Small intestine (tissue), 7 donors: ENCODE measurements at regions not wholly inside any gene's neighbourhood (a gene's known extent, or its start where the extent isn't known, plus 50 kb on each side); places are given as distances from the start of the nearest gene placed in this dataset.

Experiments
- DNase-seq, 2 donors: peaks; one replicate each; pipeline versions ENCODE4 v3.0.0 to v3.0.0-alpha.2; 2013
- FAIRE-seq: peaks from 2 replicates; lab custom pipeline; 2012; peaks lifted over from hg19 to GRCh38; lab: Jason Lieb, UNC
- H3K27ac ChIP-seq, 3 donors: one replicate each; pipeline ENCODE4 v1.5.1; 2013; ENCODE audit warnings: low read length in 2 of 3, mild to moderate bottlenecking in 2 of 3, control low read depth in 1 of 3, inconsistent platforms in 1 of 3, low read depth in 1 of 3, moderate library complexity in 1 of 3
- H3K27me3 ChIP-seq, 3 donors: one replicate each; pipeline ENCODE4 v1.6.1; 2013; ENCODE audit warnings: low read length in 3 of 3, inconsistent platforms in 1 of 3; ENCODE audit not compliant: control insufficient read depth in 3 of 3, insufficient read depth in 3 of 3
- H3K36me3 ChIP-seq, 3 donors: one replicate each; pipeline ENCODE4 v1.6.1; 2013; ENCODE audit warnings: low read length in 3 of 3, inconsistent platforms in 1 of 3, low read depth in 1 of 3, mild to moderate bottlenecking in 1 of 3, moderate library complexity in 1 of 3; ENCODE audit not compliant: control insufficient read depth in 3 of 3, insufficient read depth in 2 of 3
- H3K4me1 ChIP-seq, 3 donors: one replicate each; pipeline ENCODE4 v1.6.1; 2013; ENCODE audit warnings: low read length in 2 of 3, inconsistent platforms in 1 of 3, low read depth in 1 of 3, mild to moderate bottlenecking in 1 of 3, moderate library complexity in 1 of 3; ENCODE audit not compliant: control insufficient read depth in 3 of 3, insufficient read depth in 2 of 3
- H3K4me3 ChIP-seq, 3 donors: one replicate each; pipeline ENCODE4 v1.5.1; 2013; ENCODE audit warnings: low read length in 3 of 3, control low read depth in 1 of 3, inconsistent platforms in 1 of 3, low read depth in 1 of 3, mild to moderate bottlenecking in 1 of 3, moderate library complexity in 1 of 3
- H3K9me3 ChIP-seq, 2 donors: one replicate each; pipeline ENCODE4 v1.6.1; 2013; ENCODE audit warnings: low read depth in 1 of 2, low read length in 1 of 2; ENCODE audit not compliant: control insufficient read depth in 2 of 2, insufficient read depth in 1 of 2
- WGBS, 3 donors: extraction: QIAGEN DNeasy Blood & Tissue Kit; methylation state at CpG; one replicate each; pipeline ENCODE4 v1.1.7; 2013; 5-methylcytosine and 5-hydroxymethylcytosine counted together
- donor health status: healthy with polysubstance abuse.
- donor health status: control.
- donor health status: control.
- donor health status: Bipolar disorder and iron deficiency.
- donor health status: healthy.

GRCh38 chr9:84137968-84138367 lies 157.4 kb downstream of the RMI1 start:
- 13 to 71% (median 44%) methylated on average over 2 of the region's 2 CpGs for WGBS, 3 donors

GRCh38 chr9:84138541-84138940 lies 157.9 kb downstream of the RMI1 start:
- no peak overlapping the region for H3K4me3 ChIP-seq
- no peaks in the 10 kb centered on the region for H3K36me3 ChIP-seq
- H3K9me3 ChIP-seq: no peaks in the 10 kb centered on the region
- peaks cover 5 to 9% (median 5%) of the 10 kb centered on the region in 3 donors for H3K4me1 ChIP-seq
- FAIRE-seq: no peak
- WGBS, 3 donors: 69 to 83% (median 74%) methylated on average over 4 of the region's 4 CpGs
- no peak overlapping the region for H3K27ac ChIP-seq
- peaks cover 0 to 25% (median 6%) of the 10 kb centered on the region in 3 donors for H3K27me3 ChIP-seq
- no peak for DNase-seq

More at GRCh38 chr9:84137968-84138367, 157.4 kb downstream of the RMI1 start:
- DNase-seq (peak; percentile 62 to 87), FAIRE-seq (no peak)
- Histone ChIP-seq H3K4me3 (no peak overlapping the region), H3K27me3 (peaks cover 0 to 21% (median 6%) of the 10 kb centered on the region in 3 donors), H3K9me3 (no peaks in the 10 kb centered on the region), H3K27ac (no peak overlapping the region), H3K36me3 (no peaks in the 10 kb centered on the region), H3K4me1 (peaks cover 5 to 9% (median 5%) of the 10 kb centered on the region in 3 donors)

- FAIRE-seq (no peak), DNase-seq (peak; percentile 31 to 89)
- no peak overlapping the region for H3K4me3 ChIP-seq
- peak overlapping the region in 1 of 3 donors; percentile 28 for H3K27ac ChIP-seq
- no peaks in the 10 kb centered on the region for H3K9me3 ChIP-seq
- H3K27me3 ChIP-seq: peaks cover 0 to 29% (median 6%) of the 10 kb centered on the region in 3 donors
- WGBS, 3 donors: 7 to 40% (median 27%) methylated on average over 11 of the region's 11 CpGs
- peaks cover 5 to 9% (median 5%) of the 10 kb centered on the region in 3 donors for H3K4me1 ChIP-seq
- H3K36me3 ChIP-seq: no peaks in the 10 kb centered on the region
Observed at GRCh38 chr9:84139296-84140070, 158.9 kb downstream of the RMI1 start.

- DNase-seq (peak; percentile 70), FAIRE-seq (no peak)
- H3K36me3 ChIP-seq: no peaks in the 10 kb centered on the region
- H3K9me3 ChIP-seq: no peaks in the 10 kb centered on the region
- WGBS, 3 donors: 1 to 7% (median 3%) methylated on average over 35 to 41 of the region's 41 CpGs
- H3K27me3 ChIP-seq: peaks cover 0 to 29% (median 6%) of the 10 kb centered on the region in 3 donors
- H3K4me1 ChIP-seq: peaks cover 5 to 9% (median 6%) of the 10 kb centered on the region in 3 donors
- peak overlapping the region in 1 of 3 donors; percentile 27 for H3K27ac ChIP-seq
- H3K4me3 ChIP-seq: peak overlapping the region; percentile 24 to 53 (median 38)
Observed at GRCh38 chr9:84140535-84141101, 160.0 kb downstream of the RMI1 start.

- DNase-seq (no peak), FAIRE-seq (no peak)
- no peaks in the 10 kb centered on the region for H3K9me3 ChIP-seq
- 83 to 87% (median 85%) methylated on average over 7 of the region's 7 CpGs for WGBS, 3 donors
- H3K4me3 ChIP-seq: no peak overlapping the region
- H3K27ac ChIP-seq: no peak overlapping the region
- H3K27me3 ChIP-seq: peaks cover 0 to 29% (median 6%) of the 10 kb centered on the region in 3 donors
- no peaks in the 10 kb centered on the region for H3K36me3 ChIP-seq
- H3K4me1 ChIP-seq: peaks cover 5 to 11% (median 7%) of the 10 kb centered on the region in 3 donors
Observed at GRCh38 chr9:84141741-84142370, 161.3 kb downstream of the RMI1 start.

- Histone ChIP-seq H3K4me3 (no peak overlapping the region), H3K27me3 (peaks cover 0 to 29% (median 5%) of the 10 kb centered on the region in 3 donors), H3K27ac (no peak overlapping the region), H3K36me3 (no peaks in the 10 kb centered on the region), H3K9me3 (no peaks in the 10 kb centered on the region), H3K4me1 (peaks cover 2 to 16% (median 3%) of the 10 kb centered on the region in 3 donors)
- no peak for DNase-seq
- no peak for FAIRE-seq
- 57 to 69% (median 60%) methylated on average over 3 of the region's 3 CpGs for WGBS, 3 donors
Observed at GRCh38 chr9:84145031-84145430, 164.4 kb downstream of the RMI1 start.

- FAIRE-seq (no peak), DNase-seq (no peak)
- Histone ChIP-seq H3K9me3 (no peaks in the 10 kb centered on the region), H3K4me1 (peaks cover 0 to 14% (median 2%) of the 10 kb centered on the region in 3 donors), H3K36me3 (no peaks in the 10 kb centered on the region), H3K4me3 (no peak overlapping the region), H3K27me3 (peaks cover 0 to 22% (median 0%) of the 10 kb centered on the region in 3 donors), H3K27ac (no peak overlapping the region)
- WGBS, 3 donors: 22 to 70% (median 51%) methylated on average over 2 of the region's 2 CpGs
Observed at GRCh38 chr9:84145780-84146179, 165.2 kb downstream of the RMI1 start.
